Smooth muscle cell (in vitro differentiated cells): ENCODE measurements at regions not wholly inside any gene's neighbourhood (a gene's known extent, or its start where the extent isn't known, plus 50 kb on each side); places are given as distances from the start of the nearest gene placed in this dataset.
"Not testable (repeated sequence)": the region's sequence is repeated elsewhere in the genome, so short reads cannot be mapped to it uniquely, and the experiment has no call there.

ENCODE experiments used
- DNase-seq: peaks from one replicate; lab custom pipeline; 2025; ENCODE audit not compliant: unreplicated experiment; lab: John Stamatoyannopoulos, UW
- H2AFZ ChIP-seq: fragments of 200-600 bp; sonication (generic); 2 replicates; pipeline ENCODE4 v1.6.0; 2016; ENCODE audit warnings: antibody characterized with exemption, low read depth, mild to moderate bottlenecking
- H3F3A ChIP-seq: fragments of 200-600 bp; sonication (generic); 2 replicates; pipeline ENCODE4 v1.6.0; 2017; ENCODE audit warnings: antibody characterized with exemption, low read depth
- H3K27ac ChIP-seq: fragments of 200-600 bp; sonication (generic); 2 replicates; pipeline ENCODE4 v1.5.1; 2016; ENCODE audit warnings: low read depth, mild to moderate bottlenecking
- H3K27me3 ChIP-seq: fragments of 200-600 bp; sonication (generic); 2 replicates; pipeline ENCODE4 v1.6.1; 2016; ENCODE audit warnings: low read depth, mild to moderate bottlenecking
- H3K36me3 ChIP-seq: fragments of 200-600 bp; sonication (generic); 2 replicates; pipeline ENCODE4 v1.5.1; 2016; ENCODE audit warnings: low read depth
- H3K4me1 ChIP-seq: fragments of 200-600 bp; sonication (generic); 2 replicates; pipeline ENCODE4 v1.5.1; 2016; ENCODE audit warnings: low read depth
- H3K4me2 ChIP-seq: fragments of 200-600 bp; sonication (generic); 2 replicates; pipeline ENCODE4 v1.6.0; 2016; ENCODE audit warnings: mild to moderate bottlenecking
- H3K4me3 ChIP-seq: fragments of 200-600 bp; sonication (generic); 2 replicates; pipeline ENCODE4 v1.5.1; 2016; ENCODE audit warnings: mild to moderate bottlenecking
- H3K79me2 ChIP-seq: fragments of 200-600 bp; sonication (generic); 2 replicates; pipeline ENCODE4 v1.6.0; 2016; ENCODE audit warnings: low read depth, mild to moderate bottlenecking
- H3K9ac ChIP-seq: fragments of 200-600 bp; sonication (generic); 2 replicates; pipeline ENCODE4 v1.6.0; 2016; ENCODE audit warnings: low read depth
- H3K9me3 ChIP-seq: fragments of 200-600 bp; sonication (generic); replicated peaks from 2 replicates; pipeline ENCODE4 v1.5.1; 2016; ENCODE audit warnings: low read depth
- H4K20me1 ChIP-seq: fragments of 200-600 bp; sonication (generic); 2 replicates; pipeline ENCODE4 v1.6.0; 2016; ENCODE audit warnings: low read depth
- CTCF ChIP-seq: fragments of 200-600 bp; sonication (generic); IDR thresholded peaks from 2 replicates; pipeline ENCODE4 v1.5.1; 2017; ENCODE audit warnings: borderline replicate concordance, mild to moderate bottlenecking, antibody characterized with exemption; ENCODE audit not compliant: insufficient read depth, poor library complexity, severe bottlenecking
- WGBS: methylation state at CpG from one replicate; pipeline ENCODE4 v1.1.7; 2016; ENCODE audit warnings: low lambda C conversion rate; 5-methylcytosine and 5-hydroxymethylcytosine counted together

GRCh38 chr11:103811870-103812455 lies 224.5 kb upstream of the DDI1 start:
- Histone ChIP-seq H3K9ac (no peak overlapping the region), H3K9me3 (no peaks in the 10 kb centered on the region), H3K4me1 (no peaks in the 10 kb centered on the region), H2AFZ (no peak overlapping the region), H3K27ac (no peak overlapping the region), H3F3A (no peaks in the 10 kb centered on the region), H3K36me3 (no peaks in the 10 kb centered on the region), H3K4me3 (no peak overlapping the region), H3K27me3 (no peaks in the 10 kb centered on the region), H3K79me2 (no peaks in the 10 kb centered on the region), H3K4me2 (no peak overlapping the region), H4K20me1 (no peaks in the 10 kb centered on the region)
- no peak for TF ChIP-seq CTCF
- no peak for DNase-seq
- 79% methylated on average over 3 of the region's 3 CpGs for WGBS

GRCh38 chr11:103812680-103813079 lies 223.8 kb upstream of the DDI1 start:
- H3K36me3 ChIP-seq, result no peaks in the 10 kb centered on the region
- H2AFZ ChIP-seq, result no peak overlapping the region
- H3K27me3 ChIP-seq, result no peaks in the 10 kb centered on the region
- H3K9me3 ChIP-seq, result no peaks in the 10 kb centered on the region
- no peak overlapping the region for H3K4me2 ChIP-seq
- 54% methylated on average over 3 of the region's 3 CpGs for WGBS
- no peaks in the 10 kb centered on the region for H3F3A ChIP-seq
- H3K79me2 ChIP-seq, result no peaks in the 10 kb centered on the region
- TF ChIP-seq CTCF, result no peak
- H4K20me1 ChIP-seq, result no peaks in the 10 kb centered on the region
- no peak for DNase-seq
- H3K9ac ChIP-seq, result no peak overlapping the region
- H3K27ac ChIP-seq, result no peak overlapping the region
- H3K4me3 ChIP-seq, result no peak overlapping the region
- H3K4me1 ChIP-seq, result no peaks in the 10 kb centered on the region

GRCh38 chr11:103820345-103820744 lies 216.1 kb upstream of the DDI1 start:
- WGBS, result 91% methylated on average over 8 of the region's 8 CpGs
- H4K20me1 ChIP-seq, DNase-seq, H3K4me1 ChIP-seq, H3K27me3 ChIP-seq, H3K36me3 ChIP-seq, H3K4me2 ChIP-seq, H2AFZ ChIP-seq, H3K9me3 ChIP-seq, H3K27ac ChIP-seq, H3K79me2 ChIP-seq, H3K4me3 ChIP-seq, H3K9ac ChIP-seq, H3F3A ChIP-seq: not testable (repeated sequence)

GRCh38 chr11:103824116-103824515 lies 212.3 kb upstream of the DDI1 start:
- Histone ChIP-seq H3K79me2 (no peaks in the 10 kb centered on the region), H3K27ac (no peak overlapping the region), H3K27me3 (no peaks in the 10 kb centered on the region), H3K9me3 (no peaks in the 10 kb centered on the region), H3K36me3 (no peaks in the 10 kb centered on the region), H3F3A (no peaks in the 10 kb centered on the region), H3K9ac (no peak overlapping the region), H2AFZ (no peak overlapping the region), H3K4me2 (no peak overlapping the region), H3K4me1 (no peaks in the 10 kb centered on the region), H4K20me1 (no peaks in the 10 kb centered on the region), H3K4me3 (no peak overlapping the region)
- DNase-seq, result no peak
- TF ChIP-seq CTCF, result no peak
- 91% methylated on average over 1 of the region's 1 CpG for WGBS
